ENCODE measurements at regions not wholly inside any gene's neighbourhood (a gene's known extent, or its start where the extent isn't known, plus 50 kb on each side); places are given as distances from the start of the nearest gene placed in this dataset.

- no peak for TF ChIP-seq POLR2A (IDR thresholded peaks at IDR 0.05)
- no peak for TF ChIP-seq CTCF (IDR thresholded peaks at IDR 0.05)
- TF ChIP-seq EP300 (IDR thresholded peaks at IDR 0.05): no peak
- TF ChIP-seq POLR2AphosphoS5 (IDR thresholded peaks at IDR 0.05): no peak
- H3K36me3 ChIP-seq: no peaks in the 10 kb centered on the region
- H3K4me3 ChIP-seq: no peak overlapping the region
- no peaks in the 10 kb centered on the region for H3K4me1 ChIP-seq
- no peak overlapping the region for H3K27ac ChIP-seq
- WGBS, 2 donors (ENCODE audit: low coverage in 1 of 2): 88 to 90% methylated on average over 1 to 2 of the region's 2 CpGs
- H3K27me3 ChIP-seq: no peaks in the 10 kb centered on the region
- no peaks in the 10 kb centered on the region for H3K9me3 ChIP-seq
- no peak for ATAC-seq
Measured at GRCh38 chr5:117218789-117219188, 644.2 kb upstream of the SEMA6A start.

DNA sequence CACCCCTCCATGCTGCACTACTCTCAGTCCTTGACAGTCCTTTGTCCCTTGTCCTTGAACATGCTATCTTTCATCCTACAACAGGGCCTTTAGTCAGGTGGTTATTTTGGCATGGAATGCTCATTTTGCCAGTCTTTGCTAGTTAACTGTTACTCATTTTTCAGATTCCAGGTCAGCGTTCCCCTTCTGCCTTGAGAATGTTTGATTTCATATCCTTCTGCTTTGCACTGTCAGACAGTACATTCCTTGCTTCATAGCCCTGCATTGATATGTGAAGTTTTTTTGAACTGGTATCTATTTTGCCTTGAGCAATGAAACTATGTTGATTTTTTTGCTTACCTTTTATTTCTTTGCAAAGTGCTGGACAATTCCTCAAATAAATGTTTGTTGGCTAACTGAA is 638.2 kb upstream of the SEMA6A start:
- 62 to 71% methylated on average over 1 of the region's 1 CpG for WGBS, 2 donors (ENCODE audit: low coverage in 1 of 2)
- ATAC-seq: no peak
- Histone ChIP-seq H3K27ac (no peak overlapping the region), H3K4me3 (no peak overlapping the region), H3K9me3 (no peaks in the 10 kb centered on the region), H3K27me3 (no peaks in the 10 kb centered on the region), H3K4me1 (no peaks in the 10 kb centered on the region), H3K36me3 (no peaks in the 10 kb centered on the region)
- TF ChIP-seq POLR2A (IDR thresholded peaks at IDR 0.05): no peak
- no peak for TF ChIP-seq EP300 (IDR thresholded peaks at IDR 0.05)
- no peak for TF ChIP-seq CTCF (IDR thresholded peaks at IDR 0.05)

GRCh38 chr5:117210796-117211195 is 636.2 kb upstream of the SEMA6A start:
- no peak overlapping the region for H3K27ac ChIP-seq
- H3K4me1 ChIP-seq: no peaks in the 10 kb centered on the region
- WGBS, 2 donors (ENCODE audit: low coverage in 1 of 2): 71 to 75% methylated on average over 1 of the region's 1 CpG

GRCh38 chr5:117209479-117209878 is 634.9 kb upstream of the SEMA6A start:
- H3K4me1 ChIP-seq: no peaks in the 10 kb centered on the region
- H3K27ac ChIP-seq: no peak overlapping the region
- H3K4me3 ChIP-seq: no peak overlapping the region
- no peak for ATAC-seq
- no peaks in the 10 kb centered on the region for H3K36me3 ChIP-seq
- TF ChIP-seq POLR2A (IDR thresholded peaks at IDR 0.05) (no peak), POLR2AphosphoS5 (IDR thresholded peaks at IDR 0.05) (no peak), CTCF (IDR thresholded peaks at IDR 0.05) (no peak), EP300 (IDR thresholded peaks at IDR 0.05) (no peak)
- no peaks in the 10 kb centered on the region for H3K27me3 ChIP-seq
- 86 to 95% methylated on average over 3 of the region's 3 CpGs for WGBS, 2 donors (ENCODE audit: low coverage in 1 of 2)
- H3K9me3 ChIP-seq: no peaks in the 10 kb centered on the region

More at GRCh38 chr5:117210796-117211195, 636.2 kb upstream of the SEMA6A start:
- Histone ChIP-seq H3K4me3 (no peak overlapping the region), H3K36me3 (no peaks in the 10 kb centered on the region), H3K27me3 (no peaks in the 10 kb centered on the region), H3K9me3 (no peaks in the 10 kb centered on the region)
- TF ChIP-seq CTCF (IDR thresholded peaks at IDR 0.05): no peak
- no peak for TF ChIP-seq EP300 (IDR thresholded peaks at IDR 0.05)
- no peak for TF ChIP-seq POLR2AphosphoS5 (IDR thresholded peaks at IDR 0.05)
- TF ChIP-seq POLR2A (IDR thresholded peaks at IDR 0.05): no peak
- no peak for ATAC-seq

DNA sequence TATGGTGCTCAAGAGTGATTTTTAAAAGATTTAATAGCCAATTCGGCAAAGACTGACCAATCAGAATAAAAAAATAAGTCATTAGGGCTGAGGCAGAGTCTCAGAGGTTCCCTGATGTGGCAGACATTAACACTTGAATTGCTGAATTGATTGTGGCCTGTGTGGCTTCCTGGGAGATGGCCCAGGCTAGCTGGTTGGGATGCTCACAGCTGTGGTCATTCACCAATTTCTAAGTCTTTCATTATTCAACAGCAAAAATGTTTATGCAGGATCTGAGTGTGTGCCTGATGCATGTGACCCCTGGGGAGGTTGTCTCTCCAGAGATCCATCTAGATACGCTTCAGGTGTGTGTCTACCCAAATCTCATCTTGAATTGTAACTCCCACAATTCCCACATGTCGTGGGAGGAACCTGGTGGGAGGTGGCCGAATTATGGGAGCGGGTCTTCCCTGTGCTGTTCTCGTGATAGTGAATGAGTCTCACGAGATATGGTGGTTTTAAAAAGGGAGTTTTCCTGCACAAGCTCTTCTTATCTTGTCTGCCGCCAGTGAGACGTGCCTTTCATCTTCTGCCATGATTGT is 632.6 kb upstream of the SEMA6A start:
- TF ChIP-seq POLR2AphosphoS5 (IDR thresholded peaks at IDR 0.05) (no peak), CTCF (IDR thresholded peaks at IDR 0.05) (no peak), EP300 (IDR thresholded peaks at IDR 0.05) (no peak), POLR2A (IDR thresholded peaks at IDR 0.05) (no peak)
- H3K4me3 ChIP-seq: no peak overlapping the region
- H3K4me1 ChIP-seq: no peaks in the 10 kb centered on the region
- no peaks in the 10 kb centered on the region for H3K36me3 ChIP-seq
- 87 to 92% methylated on average over 3 to 8 of the region's 9 CpGs for WGBS, 2 donors (ENCODE audit: low coverage in 1 of 2)
- H3K9me3 ChIP-seq: no peaks in the 10 kb centered on the region
- ATAC-seq: no peak
- H3K27ac ChIP-seq: no peak overlapping the region
- no peaks in the 10 kb centered on the region for H3K27me3 ChIP-seq
